SK-N-MC (cell line): ENCODE measurements at regions not wholly inside any gene's neighbourhood (a gene's known extent, or its start where the extent isn't known, plus 50 kb on each side); places are given as distances from the start of the nearest gene placed in this dataset.

Experiments used
- DNase-seq: peaks from one replicate; pipeline ENCODE4 v3.0.0-alpha.2; 2011; ENCODE audit warnings: low read depth, low spot score
- H3K27ac ChIP-seq: fragments of 200-600 bp; sonication (generic); 2 replicates; pipeline ENCODE4 v1.5.1; 2016; ENCODE audit warnings: mixed run types
- H3K36me3 ChIP-seq: fragments of 200-600 bp; sonication (generic); 2 replicates; pipeline ENCODE4 v1.6.1; 2017; ENCODE audit warnings: antibody characterized with exemption, low read length, mixed read lengths; ENCODE audit not compliant: insufficient read depth
- H3K4me3 ChIP-seq: fragments of 200-600 bp; sonication (generic); 2 replicates; pipeline ENCODE4 v1.5.1; 2016
- H3K9ac ChIP-seq: fragments of 200-600 bp; sonication (generic); 2 replicates; pipeline ENCODE4 v1.8.0; 2017; ENCODE audit warnings: mixed run types, mixed read lengths; ENCODE audit not compliant: insufficient read length
- H3K9me3 ChIP-seq: fragments of 200-600 bp; sonication (generic); 2 replicates; pipeline ENCODE4 v1.6.1; 2017; ENCODE audit warnings: low read depth, mild to moderate bottlenecking, antibody characterized with exemption, low read length, moderate library complexity, mixed read lengths
- EZH2 ChIP-seq: fragments of 200-600 bp; sonication (generic); IDR thresholded peaks from one replicate; pipeline ENCODE4 v1.6.1; 2017; ENCODE audit warnings: antibody characterized with exemption
- FOXP2 ChIP-seq: optimal IDR thresholded peaks from 2 replicates; pipeline ENCODE3; 2011; ENCODE audit warnings: mild to moderate bottlenecking, moderate library complexity; ENCODE audit not compliant: insufficient read depth; ENCODE audit errors: extremely low read length, control extremely low read depth
- POLR2AphosphoS5 ChIP-seq: IDR thresholded peaks from 2 replicates; pipeline ENCODE4 v1.6.1; 2012; ENCODE audit warnings: mild to moderate bottlenecking, low read depth, low read length, borderline replicate concordance

DNA sequence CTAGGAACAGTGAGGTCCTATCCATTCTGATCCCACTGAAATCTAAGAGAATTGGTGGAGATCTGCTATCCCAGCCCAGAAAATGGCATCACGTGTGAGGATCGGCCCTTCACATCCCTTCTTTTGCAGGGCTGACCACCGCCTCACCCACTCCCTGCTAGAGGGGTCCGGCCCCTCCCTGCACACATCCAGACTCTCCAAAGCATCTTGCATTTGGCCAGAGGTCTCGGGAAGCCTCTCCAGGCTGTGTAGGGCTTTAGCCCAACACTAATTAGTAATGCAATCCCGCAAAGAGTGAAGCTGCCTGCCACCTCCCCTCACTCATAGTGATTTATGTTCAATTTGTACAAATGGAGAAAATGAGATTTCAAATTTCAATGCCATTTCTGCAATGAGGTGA lies 434.4 kb upstream of the ZFHX3 start:
- Histone ChIP-seq H3K4me3 (no peak overlapping the region), H3K9me3 (no peaks in the 10 kb centered on the region), H3K27ac (no peak overlapping the region), H3K36me3 (no peaks in the 10 kb centered on the region), H3K9ac (no peak overlapping the region)
- TF ChIP-seq EZH2 (no peak), FOXP2 (no peak), POLR2AphosphoS5 (no peak)
- no peak for DNase-seq

GRCh38 chr16:73480381-73480780 lies 432.5 kb upstream of the ZFHX3 start:
- H3K9me3 ChIP-seq: no peaks in the 10 kb centered on the region
- H3K36me3 ChIP-seq: no peaks in the 10 kb centered on the region
- H3K27ac ChIP-seq: no peak overlapping the region
- H3K9ac ChIP-seq: no peak overlapping the region
- no peak overlapping the region for H3K4me3 ChIP-seq
- no peak for DNase-seq
- TF ChIP-seq EZH2 (no peak), POLR2AphosphoS5 (no peak), FOXP2 (no peak)

DNA sequence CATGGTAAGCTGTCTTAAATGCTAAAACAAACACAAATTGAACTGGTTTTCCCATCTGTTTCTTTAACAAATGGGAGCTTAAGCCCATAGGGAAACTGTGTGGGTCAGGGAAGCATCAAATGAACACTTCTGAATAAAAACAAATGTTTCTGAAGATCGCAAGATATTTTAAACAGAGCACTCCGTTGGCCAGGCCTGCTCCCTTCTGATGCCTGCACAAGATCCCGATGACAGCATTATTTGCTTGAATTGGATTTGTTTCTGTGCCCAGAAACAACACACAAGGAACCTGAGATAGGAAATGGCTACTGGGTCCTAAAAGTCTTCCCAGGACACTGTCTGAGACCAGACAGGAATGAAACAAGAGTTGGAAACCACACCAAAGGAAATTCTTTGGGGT lies 425.8 kb upstream of the ZFHX3 start:
- no peak overlapping the region for H3K4me3 ChIP-seq
- no peak for DNase-seq
- no peaks in the 10 kb centered on the region for H3K9me3 ChIP-seq
- no peak overlapping the region for H3K9ac ChIP-seq
- no peak overlapping the region for H3K27ac ChIP-seq
- H3K36me3 ChIP-seq: no peaks in the 10 kb centered on the region
- TF ChIP-seq POLR2AphosphoS5 (no peak), EZH2 (no peak), FOXP2 (no peak)

- H3K36me3 ChIP-seq: no peaks in the 10 kb centered on the region
- no peak overlapping the region for H3K9ac ChIP-seq
- TF ChIP-seq FOXP2 (no peak), POLR2AphosphoS5 (no peak), EZH2 (no peak)
- no peak for DNase-seq
- no peak overlapping the region for H3K4me3 ChIP-seq
- no peaks in the 10 kb centered on the region for H3K9me3 ChIP-seq
- H3K27ac ChIP-seq: no peak overlapping the region
Observed at GRCh38 chr16:73464834-73465233, 416.9 kb upstream of the ZFHX3 start.

GRCh38 chr16:73459586-73459985 lies 411.7 kb upstream of the ZFHX3 start:
- Histone ChIP-seq H3K27ac (no peak overlapping the region), H3K36me3 (no peaks in the 10 kb centered on the region), H3K9me3 (no peaks in the 10 kb centered on the region), H3K4me3 (no peak overlapping the region), H3K9ac (no peak overlapping the region)
- TF ChIP-seq EZH2 (no peak), FOXP2 (no peak), POLR2AphosphoS5 (no peak)
- no peak for DNase-seq

- Histone ChIP-seq H3K36me3 (no peaks in the 10 kb centered on the region), H3K27ac (no peak overlapping the region), H3K4me3 (no peak overlapping the region), H3K9me3 (no peaks in the 10 kb centered on the region), H3K9ac (no peak overlapping the region)
- TF ChIP-seq FOXP2: no peak
- TF ChIP-seq POLR2AphosphoS5: no peak
- no peak for TF ChIP-seq EZH2
- DNase-seq: no peak
Observed at GRCh38 chr16:73457851-73458250, 409.9 kb upstream of the ZFHX3 start.

- no peaks in the 10 kb centered on the region for H3K9me3 ChIP-seq
- H3K9ac ChIP-seq: no peak overlapping the region
- TF ChIP-seq POLR2AphosphoS5 (no peak), EZH2 (no peak), FOXP2 (no peak)
- DNase-seq: no peak
- H3K36me3 ChIP-seq: no peaks in the 10 kb centered on the region
- H3K4me3 ChIP-seq: no peak overlapping the region
- no peak overlapping the region for H3K27ac ChIP-seq
Observed at GRCh38 chr16:73448970-73449369, 401.0 kb upstream of the ZFHX3 start.

DNA sequence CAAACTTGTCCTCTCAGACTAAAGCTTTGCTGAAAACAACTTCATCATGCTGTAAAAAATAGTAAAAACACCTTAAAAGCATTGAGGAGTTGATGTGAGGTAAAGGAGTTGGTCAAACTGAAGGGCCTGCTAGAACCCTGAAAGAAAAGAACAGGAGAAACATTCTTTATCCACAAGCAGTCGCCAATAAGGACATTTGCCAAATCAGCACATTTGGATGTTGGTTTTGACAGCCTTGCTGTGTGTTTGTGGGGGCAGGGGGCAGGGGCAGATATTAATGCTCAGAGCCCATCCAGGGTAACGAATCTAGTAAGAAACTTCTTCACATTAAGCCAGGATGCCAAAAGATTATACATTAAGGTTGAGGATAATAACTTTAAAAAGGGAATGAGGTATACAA lies 399.9 kb upstream of the ZFHX3 start:
- H3K36me3 ChIP-seq: no peaks in the 10 kb centered on the region
- TF ChIP-seq FOXP2: no peak
- no peak overlapping the region for H3K27ac ChIP-seq
- no peak overlapping the region for H3K4me3 ChIP-seq
- H3K9ac ChIP-seq: no peak overlapping the region
- no peak for DNase-seq
- no peaks in the 10 kb centered on the region for H3K9me3 ChIP-seq

DNA sequence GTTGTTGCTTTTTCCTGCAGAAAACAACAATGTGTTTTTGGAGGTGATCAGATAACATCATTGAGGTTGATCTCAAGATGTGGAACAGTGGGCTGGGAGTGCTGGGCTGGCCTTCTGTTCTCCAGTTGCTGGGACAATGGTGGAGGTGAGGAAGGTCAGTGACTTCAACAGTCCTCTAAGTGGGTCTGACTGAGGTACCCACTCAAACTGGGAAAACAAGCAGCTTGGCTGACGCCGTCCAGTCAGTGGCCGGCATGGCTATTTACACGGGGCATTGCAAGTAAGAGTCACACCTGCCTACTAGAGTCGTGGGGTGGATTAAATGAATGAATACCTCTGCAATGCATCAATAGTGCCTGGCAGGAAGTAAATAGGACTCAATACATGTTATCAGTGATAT lies 386.7 kb upstream of the ZFHX3 start:
- no peaks in the 10 kb centered on the region for H3K9me3 ChIP-seq
- no peak overlapping the region for H3K4me3 ChIP-seq
- DNase-seq: no peak
- H3K27ac ChIP-seq: no peak overlapping the region
- TF ChIP-seq POLR2AphosphoS5 (no peak), EZH2 (no peak), FOXP2 (no peak)
- H3K9ac ChIP-seq: no peak overlapping the region
- no peaks in the 10 kb centered on the region for H3K36me3 ChIP-seq

GRCh38 chr16:73433731-73434307 lies 385.9 kb upstream of the ZFHX3 start:
- no peak overlapping the region for H3K9ac ChIP-seq
- H3K27ac ChIP-seq: no peak overlapping the region
- no peak for DNase-seq
- no peaks in the 10 kb centered on the region for H3K36me3 ChIP-seq
- H3K4me3 ChIP-seq: no peak overlapping the region
- no peaks in the 10 kb centered on the region for H3K9me3 ChIP-seq
- TF ChIP-seq EZH2: no peak
- TF ChIP-seq POLR2AphosphoS5: no peak
- no peak for TF ChIP-seq FOXP2
